GM23338 (cell line): ENCODE measurements at regions not wholly inside any gene's neighbourhood (a gene's known extent, or its start where the extent isn't known, plus 50 kb on each side); places are given as distances from the start of the nearest gene placed in this dataset.

ENCODE experiments used
- EZH2 ChIP-seq: fragments of 200-600 bp; sonication (generic); IDR thresholded peaks from one replicate; pipeline ENCODE4 v1.8.0; 2017; ENCODE audit warnings: antibody characterized with exemption, mild to moderate bottlenecking, low read depth; ENCODE audit not compliant: unreplicated experiment
- EZH2phosphoT487 ChIP-seq: fragments of 200-600 bp; sonication (generic); IDR thresholded peaks from one replicate; pipeline ENCODE4 v1.8.1; 2018; ENCODE audit warnings: antibody characterized with exemption; ENCODE audit not compliant: unreplicated experiment
- POLR2AphosphoS5 ChIP-seq: IDR thresholded peaks from 2 replicates; pipeline ENCODE4 v1.6.1; 2016; ENCODE audit warnings: antibody characterized with exemption, low read depth
- ZNF114 ChIP-seq: fragments of 250-450 bp; sonication (Bioruptor Pico); IDR thresholded peaks from 2 replicates; pipeline ENCODE4 v1.5.0; 2020; ENCODE audit warnings: mild to moderate bottlenecking, moderate library complexity
- TF ChIP-seq, protein P1 (sequence below), 2 experiments: fragments of 200-600 bp in 1 of 2; sonication (generic) in 1 of 2; conservative IDR thresholded peaks; 2 replicates each; pipeline versions ENCODE4 v1.5.1 to v1.6.1; 2016 to 2017; ENCODE audit warnings: antibody characterized with exemption in 2 of 2, low read depth in 2 of 2, mild to moderate bottlenecking in 2 of 2, moderate library complexity in 1 of 2
- TF ChIP-seq, protein P2 (sequence below): IDR thresholded peaks from 2 replicates; pipeline ENCODE4 v1.6.1; 2016; ENCODE audit warnings: antibody characterized with exemption
- TF ChIP-seq, protein P3 (sequence below): IDR thresholded peaks from one replicate; pipeline ENCODE4 v1.6.1; 2018; ENCODE audit warnings: antibody characterized with exemption; ENCODE audit not compliant: unreplicated experiment

DNA sequence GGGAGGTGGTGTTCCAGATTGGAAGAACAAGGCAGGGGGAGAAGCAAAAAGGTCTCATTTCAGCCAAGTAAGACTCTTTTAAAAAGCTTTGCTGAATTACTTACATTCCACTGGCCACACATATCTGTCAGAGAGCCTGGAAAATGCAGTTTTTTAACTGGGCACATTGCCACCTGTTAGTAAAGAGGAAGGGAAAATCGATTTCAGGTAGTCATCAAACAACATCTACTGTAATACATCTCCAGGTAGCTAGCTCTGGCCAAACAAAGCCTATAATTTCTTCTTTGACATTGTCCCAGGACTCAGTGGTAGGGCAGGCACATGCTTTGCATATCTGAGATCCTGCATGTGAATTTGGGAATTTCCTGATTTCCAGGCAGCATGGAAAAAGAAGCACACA lies 480.7 kb upstream of the SUCLG2 start:
- TF ChIP-seq, protein P1, sequence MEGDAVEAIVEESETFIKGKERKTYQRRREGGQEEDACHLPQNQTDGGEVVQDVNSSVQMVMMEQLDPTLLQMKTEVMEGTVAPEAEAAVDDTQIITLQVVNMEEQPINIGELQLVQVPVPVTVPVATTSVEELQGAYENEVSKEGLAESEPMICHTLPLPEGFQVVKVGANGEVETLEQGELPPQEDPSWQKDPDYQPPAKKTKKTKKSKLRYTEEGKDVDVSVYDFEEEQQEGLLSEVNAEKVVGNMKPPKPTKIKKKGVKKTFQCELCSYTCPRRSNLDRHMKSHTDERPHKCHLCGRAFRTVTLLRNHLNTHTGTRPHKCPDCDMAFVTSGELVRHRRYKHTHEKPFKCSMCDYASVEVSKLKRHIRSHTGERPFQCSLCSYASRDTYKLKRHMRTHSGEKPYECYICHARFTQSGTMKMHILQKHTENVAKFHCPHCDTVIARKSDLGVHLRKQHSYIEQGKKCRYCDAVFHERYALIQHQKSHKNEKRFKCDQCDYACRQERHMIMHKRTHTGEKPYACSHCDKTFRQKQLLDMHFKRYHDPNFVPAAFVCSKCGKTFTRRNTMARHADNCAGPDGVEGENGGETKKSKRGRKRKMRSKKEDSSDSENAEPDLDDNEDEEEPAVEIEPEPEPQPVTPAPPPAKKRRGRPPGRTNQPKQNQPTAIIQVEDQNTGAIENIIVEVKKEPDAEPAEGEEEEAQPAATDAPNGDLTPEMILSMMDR (conservative IDR thresholded peaks at IDR 0.05; ENCODE audit: low read depth in 2 of 2) = no peak
- TF ChIP-seq, protein P2, sequence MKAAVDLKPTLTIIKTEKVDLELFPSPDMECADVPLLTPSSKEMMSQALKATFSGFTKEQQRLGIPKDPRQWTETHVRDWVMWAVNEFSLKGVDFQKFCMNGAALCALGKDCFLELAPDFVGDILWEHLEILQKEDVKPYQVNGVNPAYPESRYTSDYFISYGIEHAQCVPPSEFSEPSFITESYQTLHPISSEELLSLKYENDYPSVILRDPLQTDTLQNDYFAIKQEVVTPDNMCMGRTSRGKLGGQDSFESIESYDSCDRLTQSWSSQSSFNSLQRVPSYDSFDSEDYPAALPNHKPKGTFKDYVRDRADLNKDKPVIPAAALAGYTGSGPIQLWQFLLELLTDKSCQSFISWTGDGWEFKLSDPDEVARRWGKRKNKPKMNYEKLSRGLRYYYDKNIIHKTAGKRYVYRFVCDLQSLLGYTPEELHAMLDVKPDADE = no peak
- no peak for TF ChIP-seq POLR2AphosphoS5
- TF ChIP-seq, protein P3, sequence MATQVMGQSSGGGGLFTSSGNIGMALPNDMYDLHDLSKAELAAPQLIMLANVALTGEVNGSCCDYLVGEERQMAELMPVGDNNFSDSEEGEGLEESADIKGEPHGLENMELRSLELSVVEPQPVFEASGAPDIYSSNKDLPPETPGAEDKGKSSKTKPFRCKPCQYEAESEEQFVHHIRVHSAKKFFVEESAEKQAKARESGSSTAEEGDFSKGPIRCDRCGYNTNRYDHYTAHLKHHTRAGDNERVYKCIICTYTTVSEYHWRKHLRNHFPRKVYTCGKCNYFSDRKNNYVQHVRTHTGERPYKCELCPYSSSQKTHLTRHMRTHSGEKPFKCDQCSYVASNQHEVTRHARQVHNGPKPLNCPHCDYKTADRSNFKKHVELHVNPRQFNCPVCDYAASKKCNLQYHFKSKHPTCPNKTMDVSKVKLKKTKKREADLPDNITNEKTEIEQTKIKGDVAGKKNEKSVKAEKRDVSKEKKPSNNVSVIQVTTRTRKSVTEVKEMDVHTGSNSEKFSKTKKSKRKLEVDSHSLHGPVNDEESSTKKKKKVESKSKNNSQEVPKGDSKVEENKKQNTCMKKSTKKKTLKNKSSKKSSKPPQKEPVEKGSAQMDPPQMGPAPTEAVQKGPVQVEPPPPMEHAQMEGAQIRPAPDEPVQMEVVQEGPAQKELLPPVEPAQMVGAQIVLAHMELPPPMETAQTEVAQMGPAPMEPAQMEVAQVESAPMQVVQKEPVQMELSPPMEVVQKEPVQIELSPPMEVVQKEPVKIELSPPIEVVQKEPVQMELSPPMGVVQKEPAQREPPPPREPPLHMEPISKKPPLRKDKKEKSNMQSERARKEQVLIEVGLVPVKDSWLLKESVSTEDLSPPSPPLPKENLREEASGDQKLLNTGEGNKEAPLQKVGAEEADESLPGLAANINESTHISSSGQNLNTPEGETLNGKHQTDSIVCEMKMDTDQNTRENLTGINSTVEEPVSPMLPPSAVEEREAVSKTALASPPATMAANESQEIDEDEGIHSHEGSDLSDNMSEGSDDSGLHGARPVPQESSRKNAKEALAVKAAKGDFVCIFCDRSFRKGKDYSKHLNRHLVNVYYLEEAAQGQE = no peak
- no peak for TF ChIP-seq EZH2
- no peak for TF ChIP-seq ZNF114 (CRISPR knock-in tag)
- no peak for TF ChIP-seq EZH2phosphoT487
